Left renal cortex interstitium (tissue), 4 donors: ENCODE measurements at regions not wholly inside any gene's neighbourhood (a gene's known extent, or its start where the extent isn't known, plus 50 kb on each side); places are given as distances from the start of the nearest gene placed in this dataset.

Experiments
- DNase-seq, 4 donors: peaks; one replicate each; pipeline ENCODE4 v3.0.0-alpha.2; 2013; ENCODE audit warnings: low read depth in 4 of 4, low spot score in 2 of 4, missing footprints in 1 of 4

- DNase-seq = no peak
These were observed 505.3 kb upstream of the PPP2R3A start for GRCh38 chr3:135460273-135460672.

- no peak for DNase-seq
These were observed 493.6 kb upstream of the PPP2R3A start for GRCh38 chr3:135471911-135472310.

GRCh38 chr3:135473449-135473848 is 492.1 kb upstream of the PPP2R3A start:
- no peak for DNase-seq

GRCh38 chr3:135487261-135487660 is 478.3 kb upstream of the PPP2R3A start:
- no peak for DNase-seq

- no peak for DNase-seq
These were observed 475.2 kb upstream of the PPP2R3A start for GRCh38 chr3:135490219-135490915.

- no peak for DNase-seq
These were observed 473.9 kb upstream of the PPP2R3A start for GRCh38 chr3:135491491-135492205.

- no peak for DNase-seq
These were observed 469.6 kb upstream of the PPP2R3A start for GRCh38 chr3:135495891-135496290.

GRCh38 chr3:135497979-135498378 is 467.5 kb upstream of the PPP2R3A start:
- DNase-seq = no peak

GRCh38 chr3:135499426-135499825 is 466.1 kb upstream of the PPP2R3A start:
- no peak for DNase-seq

- no peak for DNase-seq
These were observed 465.5 kb upstream of the PPP2R3A start for GRCh38 chr3:135500034-135500433.

- no peak for DNase-seq
These were observed 462.3 kb upstream of the PPP2R3A start for GRCh38 chr3:135503065-135503759.

- DNase-seq = peak; percentile 26 to 68 (median 47)
These were observed 461.5 kb upstream of the PPP2R3A start for GRCh38 chr3:135503760-135504686.

GRCh38 chr3:135513106-135514059 is 452.1 kb upstream of the PPP2R3A start:
- DNase-seq = no peak

- no peak for DNase-seq
These were observed 451.5 kb upstream of the PPP2R3A start for GRCh38 chr3:135514060-135514448.

- DNase-seq = no peak
These were observed 449.4 kb upstream of the PPP2R3A start for GRCh38 chr3:135516143-135516542.

GRCh38 chr3:135528413-135529015 is 437.0 kb upstream of the PPP2R3A start:
- DNase-seq = no peak

GRCh38 chr3:135532021-135532420 is 433.5 kb upstream of the PPP2R3A start:
- no peak for DNase-seq

GRCh38 chr3:135538123-135538522 is 427.4 kb upstream of the PPP2R3A start:
- no peak for DNase-seq

GRCh38 chr3:135539351-135539750 is 426.2 kb upstream of the PPP2R3A start:
- no peak for DNase-seq
